HepG2 (cell line): ENCODE measurements at regions not wholly inside any gene's neighbourhood (a gene's known extent, or its start where the extent isn't known, plus 50 kb on each side); places are given as distances from the start of the nearest gene placed in this dataset.

Experiments
- ATAC-seq: fragments of 200-7000 bp; cut with Tn5 transposase; 3 replicates; pipeline ENCODE4 v1.9.1; 2020; ENCODE audit warnings: mild to moderate bottlenecking, moderate library complexity
- BruUV-seq: library from RNA; stranded (reverse); fragments of 400-500 nt; replicated peaks from 2 replicates; lab custom pipeline; 2021; lab: Mats Ljungman, UMichigan
- CTCF ChIA-PET: fragments of 300-600 bp; formaldehyde crosslinking; extraction: SDS; loops from one replicate; lab custom pipeline; 2021; ENCODE audit warnings: low total read pairs, inconsistent platforms, low intra/inter-chr PET ratio; lab: Yijun Ruan, JAX
- POLR2A ChIA-PET: fragments of 350-600 bp; sonication (Branson Sonifier 250); formaldehyde crosslinking; loops from one replicate; lab custom pipeline; 2020; ENCODE audit warnings: antibody characterized with exemption, inconsistent platforms; lab: Yijun Ruan, JAX
- DNase-seq: peaks from one replicate; pipeline ENCODE4 v3.0.0-alpha.2; 2015; ENCODE audit warnings: low spot score
- FAIRE-seq: peaks from 3 replicates; lab custom pipeline; 2011; peaks lifted over from hg19 to GRCh38; lab: Jason Lieb, UNC
- H2AFZ ChIP-seq: one replicate; pipeline ENCODE4 v1.6.1; 2011; ENCODE audit warnings: low read length, inconsistent platforms
- H3K27ac ChIP-seq: fragments of 300-600 bp; 3 replicates; pipeline ENCODE4 v1.8.0; 2011; ENCODE audit warnings: mixed run types, mild to moderate bottlenecking, mixed read lengths, low read length, inconsistent platforms; ENCODE audit not compliant: insufficient read depth; ENCODE audit errors: extremely low read length
- H3K27me3 ChIP-seq, 2 experiments: fragments of 200-600 bp in 1 of 2; 2 replicates in 1 of 2; 3 replicates in 1 of 2; pipeline versions ENCODE4 v1.6.0 to v1.8.0; 2011; ENCODE audit warnings: low read length in 2 of 2, mild to moderate bottlenecking in 2 of 2, moderate library complexity in 2 of 2, inconsistent platforms in 1 of 2; ENCODE audit not compliant: insufficient read depth in 2 of 2, control insufficient read depth in 1 of 2
- H3K36me3 ChIP-seq, 2 experiments: fragments of 200-600 bp in 1 of 2; replicated peaks in 1 of 2; 2 replicates in 1 of 2; 3 replicates in 1 of 2; pipeline versions ENCODE4 v1.5.1 to v1.8.0; 2011; ENCODE audit warnings: low read length in 2 of 2, inconsistent platforms in 1 of 2; ENCODE audit not compliant: insufficient read depth in 2 of 2, control insufficient read depth in 1 of 2
- H3K4me1 ChIP-seq: 2 replicates; pipeline ENCODE4 v1.5.1; 2012; ENCODE audit warnings: low read length, inconsistent platforms; ENCODE audit not compliant: insufficient read depth
- H3K4me2 ChIP-seq: 2 replicates; pipeline ENCODE4 v1.6.0; 2011; ENCODE audit warnings: low read depth, low read length, inconsistent platforms
- H3K4me3 ChIP-seq, 3 experiments: fragments of 200-600 bp in 1 of 3; sonication (generic), shearing (Covaris generic) in 1 of 3; replicated peaks in 1 of 3; 2 replicates each; pipeline ENCODE4 v1.5.1; 2011 to 2016; ENCODE audit warnings: low read length in 3 of 3, inconsistent platforms in 2 of 3, low read depth in 2 of 3, mild to moderate bottlenecking in 2 of 3, control low read depth in 1 of 3, mixed read lengths in 1 of 3; ENCODE audit not compliant: insufficient read depth in 1 of 3
- H3K79me2 ChIP-seq: one replicate; pipeline ENCODE4 v1.6.1; 2011; ENCODE audit warnings: low read length, inconsistent platforms; ENCODE audit not compliant: insufficient read depth
- H3K9ac ChIP-seq: 2 replicates; pipeline ENCODE4 v1.6.0; 2011; ENCODE audit warnings: mild to moderate bottlenecking, low read depth, low read length, inconsistent platforms; ENCODE audit not compliant: insufficient read depth
- H3K9me3 ChIP-seq: 2 replicates; pipeline ENCODE4 v1.5.1; 2012; ENCODE audit warnings: mild to moderate bottlenecking, low read length
- H4K20me1 ChIP-seq: 2 replicates; pipeline ENCODE4 v1.6.0; 2011; ENCODE audit warnings: inconsistent platforms, mild to moderate bottlenecking, low read length, moderate library complexity; ENCODE audit not compliant: insufficient read depth
- ETV5 ChIP-seq: IDR thresholded peaks from 2 replicates; pipeline ENCODE4 v1.6.1; 2018; ENCODE audit warnings: missing biosample characterization, missing genetic modification reagents, inconsistent platforms, borderline replicate concordance
- FOXP1 ChIP-seq, 2 experiments: fragments of 450-650 bp in 1 of 2; IDR thresholded peaks; 2 replicates each; pipeline ENCODE4 v1.6.1; 2017 to 2018; ENCODE audit warnings: antibody characterized with exemption in 1 of 2
- HES4 ChIP-seq: sonication (generic); formaldehyde crosslinking; IDR thresholded peaks from 2 replicates; pipeline ENCODE4 v1.9.0; 2021; ENCODE audit warnings: mild to moderate bottlenecking, missing genetic modification reagents, borderline replicate concordance
- MTA1 ChIP-seq: sonication (generic); formaldehyde crosslinking; IDR thresholded peaks from 2 replicates; pipeline ENCODE4 v1.4.0; 2020; ENCODE audit warnings: missing genetic modification reagents, mild to moderate bottlenecking, borderline replicate concordance
- PCBP1 ChIP-seq: fragments of 200-400 bp; formaldehyde crosslinking; IDR thresholded peaks from 2 replicates; pipeline ENCODE4 v1.6.1; 2017; ENCODE audit warnings: mild to moderate bottlenecking, low read depth, low read length, borderline replicate concordance
- SATB2 ChIP-seq: sonication (generic); formaldehyde crosslinking; IDR thresholded peaks from 2 replicates; pipeline ENCODE4 v1.5.0; 2020; ENCODE audit warnings: missing genetic modification reagents
- THYN1 ChIP-seq: sonication (generic); formaldehyde crosslinking; IDR thresholded peaks from 2 replicates; pipeline ENCODE4 v1.8.1; 2023; ENCODE audit warnings: low read depth, mild to moderate bottlenecking, moderate library complexity, missing genetic modification reagents, borderline replicate concordance
- ZNF431 ChIP-seq: sonication (generic); formaldehyde crosslinking; IDR thresholded peaks from 2 replicates; pipeline ENCODE4 v1.9.0; 2022; ENCODE audit warnings: missing genetic modification reagents, low read depth, mild to moderate bottlenecking, borderline replicate concordance
- ZNF674 ChIP-seq: sonication (generic); formaldehyde crosslinking; IDR thresholded peaks from 2 replicates; pipeline ENCODE4 v1.5.0; 2020; ENCODE audit warnings: low read depth, mild to moderate bottlenecking, missing genetic modification reagents
- WGBS: methylation state at CpG from one replicate; pipeline ENCODE4 v1.1.6; 2017; ENCODE audit warnings: low lambda C conversion rate; 5-methylcytosine and 5-hydroxymethylcytosine counted together
- in situ Hi-C: cut with HindIII; loops from 2 replicates; pipeline ENCODE4 v1.10.0; 2017; ENCODE audit warnings: low pct_unique_long_range_greater_than_20kb; ENCODE audit not compliant: extremely low pct_ligation_motif_present
- intact Hi-C: fragments of 100-400 bp; cut with micrococcal nuclease; formaldehyde crosslinking; loops from one replicate; pipeline ENCODE4 v1.10.0; 2022; ENCODE audit not compliant: unreplicated experiment
- TF ChIP-seq, protein P1 (sequence below): sonication (generic); formaldehyde crosslinking; IDR thresholded peaks from 2 replicates; pipeline ENCODE4 v1.4.0; 2020; ENCODE audit warnings: mild to moderate bottlenecking, missing genetic modification reagents

- TF ChIP-seq ZNF431 = no peak
- TF ChIP-seq HES4 (CRISPR knock-in tag) = no peak
- no peak for TF ChIP-seq SATB2 (CRISPR knock-in tag)
- TF ChIP-seq ETV5 (CRISPR knock-in tag) = no peak
- TF ChIP-seq ZNF674 (CRISPR knock-in tag) = no peak
- no peak for TF ChIP-seq MTA1
- no peaks in the 10 kb centered on the region for H4K20me1 ChIP-seq
These were observed 291.0 kb downstream of the CYRIA start for GRCh38 chr2:16374671-16375070.

DNA sequence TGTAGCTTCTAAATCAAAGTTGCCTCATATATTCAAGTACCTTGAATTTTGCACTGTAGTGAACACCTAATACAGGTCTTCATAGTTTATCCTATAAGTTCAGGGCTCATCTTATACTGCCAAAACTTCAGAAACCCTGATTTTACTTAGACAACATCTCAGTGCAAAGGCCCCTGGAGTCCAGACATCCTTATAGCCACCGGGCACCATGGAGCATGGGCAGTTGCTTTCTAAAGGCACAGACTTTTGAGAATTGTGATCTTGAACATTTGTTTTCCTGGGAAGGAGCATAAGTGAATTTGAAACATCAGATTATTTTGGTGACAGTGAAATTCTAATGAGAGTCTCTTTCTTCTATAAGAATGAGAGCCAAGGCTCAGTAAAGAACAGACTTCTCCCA, 292.3 kb downstream of the CYRIA start:
- Histone ChIP-seq H3K36me3 (no peaks in the 10 kb centered on the region), H3K27me3 (no peaks in the 10 kb centered on the region), H3K4me3 (no peak overlapping the region), H4K20me1 (no peaks in the 10 kb centered on the region), H3K9ac (no peak overlapping the region), H3K4me2 (no peak overlapping the region), H2AFZ (no peak overlapping the region), H3K9me3 (no peaks in the 10 kb centered on the region), H3K4me1 (no peaks in the 10 kb centered on the region), H3K27ac (no peak overlapping the region), H3K79me2 (no peaks in the 10 kb centered on the region)
- DNase-seq = no peak
- 91% methylated on average over 1 of the region's 1 CpG for WGBS
- FAIRE-seq = no peak
- no peak for ATAC-seq
- intact Hi-C loops (no loop called here), in situ Hi-C loops (no loop called here)
- ChIA-PET POLR2A (no interaction called here), CTCF (no interaction called here)
- BruUV-seq = no TSS peak
- TF ChIP-seq THYN1 (CRISPR knock-in tag) = no peak
- TF ChIP-seq, protein P1, sequence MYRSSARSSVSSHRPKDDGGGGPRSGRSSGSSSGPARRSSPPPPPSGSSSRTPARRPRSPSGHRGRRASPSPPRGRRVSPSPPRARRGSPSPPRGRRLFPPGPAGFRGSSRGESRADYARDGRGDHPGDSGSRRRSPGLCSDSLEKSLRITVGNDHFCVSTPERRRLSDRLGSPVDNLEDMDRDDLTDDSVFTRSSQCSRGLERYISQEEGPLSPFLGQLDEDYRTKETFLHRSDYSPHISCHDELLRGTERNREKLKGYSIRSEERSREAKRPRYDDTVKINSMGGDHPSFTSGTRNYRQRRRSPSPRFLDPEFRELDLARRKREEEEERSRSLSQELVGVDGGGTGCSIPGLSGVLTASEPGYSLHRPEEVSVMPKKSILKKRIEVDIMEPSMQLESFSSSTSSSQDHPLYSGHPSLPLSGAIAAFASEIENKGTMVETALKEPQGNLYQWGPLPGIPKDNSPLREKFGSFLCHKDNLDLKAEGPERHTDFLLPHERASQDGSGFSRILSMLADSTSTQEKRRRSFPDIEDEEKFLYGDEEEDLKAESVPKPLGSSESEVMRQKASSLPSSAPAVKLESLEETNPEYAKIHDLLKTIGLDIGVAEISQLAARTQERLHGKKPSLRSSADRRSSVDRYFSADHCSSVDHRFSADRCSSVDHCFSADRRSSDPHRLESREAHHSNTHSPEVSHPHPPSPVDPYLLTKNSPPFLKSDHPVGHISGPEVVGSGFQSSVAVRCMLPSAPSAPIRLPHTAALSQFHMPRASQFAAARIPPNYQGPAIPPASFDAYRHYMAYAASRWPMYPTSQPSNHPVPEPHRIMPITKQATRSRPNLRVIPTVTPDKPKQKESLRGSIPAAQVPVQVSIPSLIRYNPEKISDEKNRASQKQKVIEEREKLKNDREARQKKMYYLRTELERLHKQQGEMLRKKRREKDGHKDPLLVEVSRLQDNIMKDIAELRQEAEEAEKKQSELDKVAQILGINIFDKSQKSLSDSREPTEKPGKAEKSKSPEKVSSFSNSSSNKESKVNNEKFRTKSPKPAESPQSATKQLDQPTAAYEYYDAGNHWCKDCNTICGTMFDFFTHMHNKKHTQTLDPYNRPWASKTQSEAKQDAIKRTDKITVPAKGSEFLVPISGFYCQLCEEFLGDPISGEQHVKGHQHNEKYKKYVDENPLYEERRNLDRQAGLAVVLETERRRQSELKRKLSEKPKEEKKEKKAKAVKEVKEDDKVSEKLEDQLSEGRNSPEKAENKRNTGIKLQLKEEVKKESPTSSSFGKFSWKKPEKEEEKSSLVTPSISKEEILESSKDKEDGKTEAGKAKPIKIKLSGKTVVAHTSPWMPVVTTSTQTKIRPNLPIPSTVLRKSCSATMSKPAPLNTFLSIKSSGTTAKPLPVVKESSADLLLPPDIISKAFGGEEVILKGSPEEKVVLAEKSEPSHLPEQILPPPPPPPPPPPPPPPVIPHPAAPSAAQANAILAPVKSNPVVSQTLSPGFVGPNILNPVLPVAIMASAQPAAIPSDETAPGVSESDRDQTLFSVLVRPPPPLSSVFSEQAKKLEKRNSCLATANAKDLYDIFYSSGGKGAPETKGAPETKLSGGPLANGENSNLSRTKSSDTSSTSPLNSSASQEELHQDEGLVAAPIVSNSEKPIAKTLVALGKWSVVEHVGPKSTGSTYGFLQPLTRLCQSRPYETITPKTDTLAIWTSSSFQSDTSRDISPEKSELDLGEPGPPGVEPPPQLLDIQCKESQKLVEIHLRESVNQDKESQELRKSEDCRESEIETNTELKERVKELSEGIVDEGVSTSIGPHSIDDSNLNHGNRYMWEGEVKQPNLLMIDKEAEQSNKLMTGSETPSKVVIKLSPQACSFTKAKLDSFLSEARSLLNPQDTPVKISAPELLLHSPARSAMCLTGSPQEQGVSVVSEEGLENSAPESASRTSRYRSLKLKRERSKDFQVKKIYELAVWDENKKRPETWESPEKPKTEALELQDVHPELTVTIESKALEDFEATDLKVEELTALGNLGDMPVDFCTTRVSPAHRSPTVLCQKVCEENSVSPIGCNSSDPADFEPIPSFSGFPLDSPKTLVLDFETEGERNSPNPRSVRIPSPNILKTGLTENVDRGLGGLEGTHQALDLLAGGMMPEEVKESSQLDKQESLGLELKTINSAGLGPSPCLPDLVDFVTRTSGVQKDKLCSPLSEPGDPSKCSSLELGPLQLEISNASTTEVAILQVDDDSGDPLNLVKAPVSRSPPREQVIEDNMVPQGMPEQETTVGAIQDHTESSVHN (CRISPR knock-in tag) = no peak
- no peak for TF ChIP-seq PCBP1
- no peak for TF ChIP-seq FOXP1 (IDR thresholded peaks at IDR 0.05)
- TF ChIP-seq FOXP1 (CRISPR knock-in tag; IDR thresholded peaks at IDR 0.05) = no peak

More at GRCh38 chr2:16374671-16375070, 291.0 kb downstream of the CYRIA start:
- H3K27me3 ChIP-seq = no peaks in the 10 kb centered on the region
- FAIRE-seq (no peak), DNase-seq (no peak), ATAC-seq (no peak)
- intact Hi-C loops = no loop called here
- no peaks in the 10 kb centered on the region for H3K4me1 ChIP-seq
- in situ Hi-C loops = no loop called here
- no peak overlapping the region for H2AFZ ChIP-seq
- BruUV-seq = no TSS peak
- H3K9ac ChIP-seq = no peak overlapping the region
- WGBS = 33% methylated on average over 6 of the region's 6 CpGs
- no peak overlapping the region for H3K27ac ChIP-seq
- no peak overlapping the region for H3K4me2 ChIP-seq
- POLR2A ChIA-PET = no interaction called here
- no peaks in the 10 kb centered on the region for H3K36me3 ChIP-seq
- H3K9me3 ChIP-seq = no peaks in the 10 kb centered on the region
- H3K4me3 ChIP-seq = no peak overlapping the region
- CTCF ChIA-PET = no interaction called here
- no peaks in the 10 kb centered on the region for H3K79me2 ChIP-seq
